ENCODE measurements at regions not wholly inside any gene's neighbourhood (a gene's known extent, or its start where the extent isn't known, plus 50 kb on each side); places are given as distances from the start of the nearest gene placed in this dataset.

- no peak for DNase-seq
Measured at GRCh38 chr2:9773903-9774239, 69.4 kb upstream of the TAF1B start.

- DNase-seq = no peak
Measured at GRCh38 chr2:9774266-9774665, 69.0 kb upstream of the TAF1B start.

- DNase-seq = no peak
Measured at GRCh38 chr2:9775351-9775750, 67.9 kb upstream of the TAF1B start.

- no peak for DNase-seq
Measured at GRCh38 chr2:9775999-9776712, 67.1 kb upstream of the TAF1B start.

GRCh38 chr2:9777081-9777480 is 66.2 kb upstream of the TAF1B start:
- DNase-seq = no peak

- DNase-seq = peak in 1 of 2 experiments; percentile 66
Measured at GRCh38 chr2:9778012-9778411, 65.3 kb upstream of the TAF1B start.

GRCh38 chr2:9778471-9779316 is 64.6 kb upstream of the TAF1B start:
- no peak for DNase-seq

- no peak for DNase-seq
Measured at GRCh38 chr2:9779596-9780264, 63.5 kb upstream of the TAF1B start.

- DNase-seq = no peak
Measured at GRCh38 chr2:9780368-9781130, 62.7 kb upstream of the TAF1B start.

- DNase-seq = no peak
Measured at GRCh38 chr2:9781252-9781651, 62.0 kb upstream of the TAF1B start.

- peak in 1 of 2 experiments; percentile 47 for DNase-seq
Measured at GRCh38 chr2:9782197-9782719, 61.0 kb upstream of the TAF1B start.

- DNase-seq = no peak
Measured at GRCh38 chr2:9789371-9789770, 53.9 kb upstream of the TAF1B start.

GRCh38 chr2:9790702-9791225 is 52.5 kb upstream of the TAF1B start:
- no peak for DNase-seq

GRCh38 chr2:9791711-9792110 is 51.6 kb upstream of the TAF1B start:
- no peak for DNase-seq

- DNase-seq = no peak
Measured at GRCh38 chr2:9793156-9793917, 49.9 kb upstream of the TAF1B start.
